HS-5 (cell line): ENCODE measurements at regions not wholly inside any gene's neighbourhood (a gene's known extent, or its start where the extent isn't known, plus 50 kb on each side); places are given as distances from the start of the nearest gene placed in this dataset.
"Not testable (repeated sequence)": the region's sequence is repeated elsewhere in the genome, so short reads cannot be mapped to it uniquely, and the experiment has no call there.

Experiments
- DNase-seq: peaks from one replicate; pipeline ENCODE4 v3.0.0-alpha.2; 2012; ENCODE audit warnings: low read depth

- no peak for DNase-seq
Measured at GRCh38 chr5:124901081-124901480, 154.6 kb upstream of the ZNF608 start.

GRCh38 chr5:124902097-124902821, 155.8 kb upstream of the ZNF608 start:
- no peak for DNase-seq

GRCh38 chr5:124905256-124906130, 159.1 kb upstream of the ZNF608 start:
- DNase-seq = no peak

- DNase-seq = no peak
Measured at GRCh38 chr5:124906339-124907097, 160.1 kb upstream of the ZNF608 start.

- no peak for DNase-seq
Measured at GRCh38 chr5:124907098-124907644, 160.7 kb upstream of the ZNF608 start.

GRCh38 chr5:124908581-124909451, 162.4 kb upstream of the ZNF608 start:
- no peak for DNase-seq

- DNase-seq = no peak
Measured at GRCh38 chr5:124909734-124910133, 163.3 kb upstream of the ZNF608 start.

- no peak for DNase-seq
Measured at GRCh38 chr5:124910354-124911016, 164.0 kb upstream of the ZNF608 start.

GRCh38 chr5:124912638-124913328, 166.3 kb upstream of the ZNF608 start:
- no peak for DNase-seq

- no peak for DNase-seq
Measured at GRCh38 chr5:124913329-124913653, 166.9 kb upstream of the ZNF608 start.

- not testable (repeated sequence) for DNase-seq
Measured at GRCh38 chr5:124916313-124916712, 169.9 kb upstream of the ZNF608 start.

- no peak for DNase-seq
Measured at GRCh38 chr5:124918618-124919017, 172.2 kb upstream of the ZNF608 start.

GRCh38 chr5:124919076-124919475, 172.6 kb upstream of the ZNF608 start:
- no peak for DNase-seq

GRCh38 chr5:124919747-124920525, 173.5 kb upstream of the ZNF608 start:
- DNase-seq = no peak

- no peak for DNase-seq
Measured at GRCh38 chr5:124920909-124921666, 174.6 kb upstream of the ZNF608 start.

GRCh38 chr5:124921694-124922093, 175.3 kb upstream of the ZNF608 start:
- DNase-seq = no peak

- DNase-seq = no peak
Measured at GRCh38 chr5:124922255-124922975, 176.0 kb upstream of the ZNF608 start.

GRCh38 chr5:124923131-124923530, 176.7 kb upstream of the ZNF608 start:
- DNase-seq = no peak
